Choroid plexus epithelial cell (primary cell): ENCODE measurements at regions not wholly inside any gene's neighbourhood (a gene's known extent, or its start where the extent isn't known, plus 50 kb on each side); places are given as distances from the start of the nearest gene placed in this dataset.

ENCODE experiments used
- DNase-seq: peaks from one replicate; pipeline ENCODE4 v3.0.0-alpha.2; 2010; ENCODE audit warnings: low read depth
- H3K4me3 ChIP-seq: 2 replicates; pipeline ENCODE4 v1.5.1; 2011; ENCODE audit warnings: low read depth, mild to moderate bottlenecking, control low read depth, low read length, moderate library complexity
- CTCF ChIP-seq: conservative IDR thresholded peaks from 2 replicates; pipeline ENCODE4 v1.5.1; 2011; ENCODE audit warnings: low read depth, mild to moderate bottlenecking, control low read depth, inconsistent platforms, low read length, moderate library complexity

- TF ChIP-seq CTCF = no peak
- no peak overlapping the region for H3K4me3 ChIP-seq
- no peak for DNase-seq
These were observed 103.3 kb upstream of the SPRED1 start for GRCh38 chr15:38149315-38149714.

GRCh38 chr15:38150148-38150547, 102.5 kb upstream of the SPRED1 start:
- TF ChIP-seq CTCF = no peak
- H3K4me3 ChIP-seq = no peak overlapping the region
- DNase-seq = no peak

- TF ChIP-seq CTCF = no peak
- H3K4me3 ChIP-seq = no peak overlapping the region
- no peak for DNase-seq
These were observed 101.8 kb upstream of the SPRED1 start for GRCh38 chr15:38150794-38151193.

GRCh38 chr15:38153781-38154180, 98.9 kb upstream of the SPRED1 start:
- no peak overlapping the region for H3K4me3 ChIP-seq
- no peak for TF ChIP-seq CTCF
- DNase-seq = no peak

- no peak for TF ChIP-seq CTCF
- no peak overlapping the region for H3K4me3 ChIP-seq
- DNase-seq = no peak
These were observed 98.4 kb upstream of the SPRED1 start for GRCh38 chr15:38154255-38154654.

GRCh38 chr15:38154837-38155236, 97.8 kb upstream of the SPRED1 start:
- no peak for TF ChIP-seq CTCF
- H3K4me3 ChIP-seq = no peak overlapping the region
- no peak for DNase-seq

- no peak overlapping the region for H3K4me3 ChIP-seq
- TF ChIP-seq CTCF = no peak
- DNase-seq = no peak
These were observed 89.0 kb upstream of the SPRED1 start for GRCh38 chr15:38163658-38164057.
